ENCODE measurements at regions not wholly inside any gene's neighbourhood (a gene's known extent, or its start where the extent isn't known, plus 50 kb on each side); places are given as distances from the start of the nearest gene placed in this dataset.
A peak's percentile ranks its signal among the peaks of the same experiment; 100 is the strongest.

DNA sequence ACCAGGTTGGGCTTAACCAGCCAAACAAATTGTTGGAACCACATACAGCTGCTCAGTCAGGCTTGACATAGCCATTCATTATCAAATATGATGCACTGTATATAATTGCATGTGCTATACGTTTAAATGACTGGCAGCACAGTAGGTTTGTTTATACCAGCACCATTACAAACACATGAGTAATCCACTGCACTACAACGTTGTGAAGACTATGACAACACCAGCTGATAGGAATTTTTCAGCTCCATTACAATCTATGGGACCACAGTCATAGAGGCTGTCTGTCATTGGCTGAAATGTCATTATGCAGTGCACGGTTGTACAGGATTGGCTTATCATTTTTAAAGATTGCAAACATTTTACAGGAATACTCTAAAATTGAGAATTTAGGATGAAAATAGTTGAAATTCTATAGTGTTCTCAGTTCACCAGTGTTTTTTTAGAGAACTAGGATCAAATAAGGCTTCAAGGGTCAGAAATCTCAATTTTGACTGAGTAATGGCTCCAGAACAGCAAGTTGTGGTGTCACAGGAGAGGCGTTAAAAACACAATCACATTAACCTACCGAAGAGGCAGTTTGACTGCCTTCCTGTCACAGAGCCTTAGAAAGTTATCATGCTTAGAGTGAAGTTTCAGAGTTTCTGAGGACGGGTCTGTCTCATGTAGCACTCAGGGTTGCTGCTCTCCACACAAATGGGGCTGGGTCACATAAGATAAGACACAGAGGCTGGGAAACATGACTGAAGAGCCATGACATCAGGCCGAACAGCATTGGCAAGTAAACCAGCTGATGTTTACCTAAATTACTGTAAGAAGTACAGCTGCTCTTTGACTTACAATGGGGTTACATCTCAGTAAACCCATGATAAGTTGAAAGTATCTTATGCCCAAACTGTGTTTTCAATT is 60.7 kb upstream of the SMLR1 start:
- Histone ChIP-seq H2BK12ac (ENCODE audit: low read length) (no peak overlapping the region), H3K4me1 (ENCODE audit: control insufficient read depth in 1 of 2, insufficient read depth in 2 of 2, low read length in 2 of 2) (no peaks in the 10 kb centered on the region), H3K9ac (ENCODE audit: low read length) (no peak overlapping the region), H3K4ac (ENCODE audit: low read depth, low read length) (no peak overlapping the region), H3K27ac (ENCODE audit: low read depth, low read length) (no peak overlapping the region), H2AK5ac (ENCODE audit: low read length) (no peak overlapping the region), H3K4me3 (ENCODE audit: low read depth, low read length) (no peak overlapping the region), H2BK5ac (ENCODE audit: low read depth, low read length, poor library complexity) (no peak overlapping the region), H3K4me2 (ENCODE audit: low read length) (no peak overlapping the region), H3K79me2 (ENCODE audit: control insufficient read depth, insufficient read depth, low read length, poor library complexity) (no peaks in the 10 kb centered on the region), H3K79me1 (ENCODE audit: low read length) (no peaks in the 10 kb centered on the region), H3K23ac (ENCODE audit: low read length) (no peak overlapping the region), H4K8ac (ENCODE audit: low read depth, low read length) (no peak overlapping the region), H2BK120ac (ENCODE audit: insufficient read depth, low read length, poor library complexity) (peak overlapping the region; percentile 17), H3K18ac (ENCODE audit: low read length) (no peak overlapping the region), H3K27me3 (ENCODE audit: insufficient read depth, low read length) (no peaks in the 10 kb centered on the region), H3K9me3 (ENCODE audit: insufficient read depth, low read depth, low read length) (no peaks in the 10 kb centered on the region), H4K12ac (ENCODE audit: low read depth, low read length) (no peak overlapping the region), H3K14ac (ENCODE audit: low read length) (no peak overlapping the region), H4K91ac (ENCODE audit: low read depth, low read length) (no peak overlapping the region), H2AFZ (ENCODE audit: insufficient read depth, low read length, poor library complexity) (peak overlapping the region; percentile 83), H3K36me3 (ENCODE audit: control insufficient read depth in 1 of 2, insufficient read depth in 2 of 2, low read length in 2 of 2) (no peaks in the 10 kb centered on the region)
- peak; percentile 63 to 90 for DNase-seq
- no CpG with 5 or more reads among the region's 7 CpGs for WGBS (ENCODE audit: extremely low coverage, insufficient coverage, insufficient read length)

DNA sequence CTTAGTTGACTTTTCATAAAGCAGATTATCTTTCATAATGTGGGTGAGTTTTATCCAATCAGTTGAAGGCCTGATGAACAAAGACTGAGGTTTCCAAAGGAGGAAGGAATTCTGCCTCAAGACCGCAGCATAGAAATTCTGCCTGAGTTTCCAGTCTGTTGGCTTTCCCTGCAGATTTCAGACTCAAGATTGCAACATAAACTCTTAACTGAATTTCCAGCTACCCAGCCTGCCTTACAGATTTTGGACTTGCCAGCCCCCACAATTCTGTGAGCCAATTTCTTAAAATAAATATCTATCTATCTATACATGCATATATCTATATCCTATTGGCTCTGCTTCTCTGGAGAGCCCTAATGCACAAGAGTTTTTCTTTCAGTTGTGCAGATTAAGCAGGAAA is 57.3 kb upstream of the SMLR1 start:
- no peaks in the 10 kb centered on the region for H3K4me1 ChIP-seq (ENCODE audit: control insufficient read depth in 1 of 2, insufficient read depth in 2 of 2, low read length in 2 of 2)
- H2BK12ac ChIP-seq (ENCODE audit: low read length): no peak overlapping the region
- no peak overlapping the region for H4K8ac ChIP-seq (ENCODE audit: low read depth, low read length)
- H3K27ac ChIP-seq (ENCODE audit: low read depth, low read length): no peak overlapping the region
- no peak overlapping the region for H2AFZ ChIP-seq (ENCODE audit: insufficient read depth, low read length, poor library complexity)
- no peak overlapping the region for H3K9ac ChIP-seq (ENCODE audit: low read length)
- no peak overlapping the region for H2BK5ac ChIP-seq (ENCODE audit: low read depth, low read length, poor library complexity)
- DNase-seq: no peak
- no CpG with 5 or more reads among the region's 1 CpG for WGBS (ENCODE audit: extremely low coverage, insufficient coverage, insufficient read length)
- no peak overlapping the region for H2BK120ac ChIP-seq (ENCODE audit: insufficient read depth, low read length, poor library complexity)
- H3K23ac ChIP-seq (ENCODE audit: low read length): no peak overlapping the region
- no peak overlapping the region for H3K18ac ChIP-seq (ENCODE audit: low read length)
- no peak overlapping the region for H3K4ac ChIP-seq (ENCODE audit: low read depth, low read length)
- H3K36me3 ChIP-seq (ENCODE audit: control insufficient read depth in 1 of 2, insufficient read depth in 2 of 2, low read length in 2 of 2): no peaks in the 10 kb centered on the region
- no peak overlapping the region for H4K91ac ChIP-seq (ENCODE audit: low read depth, low read length)
- H3K79me2 ChIP-seq (ENCODE audit: control insufficient read depth, insufficient read depth, low read length, poor library complexity): no peaks in the 10 kb centered on the region
- H4K12ac ChIP-seq (ENCODE audit: low read depth, low read length): no peak overlapping the region
- H3K4me2 ChIP-seq (ENCODE audit: low read length): no peak overlapping the region
- H3K14ac ChIP-seq (ENCODE audit: low read length): no peak overlapping the region
- H3K9me3 ChIP-seq (ENCODE audit: insufficient read depth, low read depth, low read length): no peaks in the 10 kb centered on the region
- H3K79me1 ChIP-seq (ENCODE audit: low read length): no peaks in the 10 kb centered on the region
- no peak overlapping the region for H3K4me3 ChIP-seq (ENCODE audit: low read depth, low read length)
- H2AK5ac ChIP-seq (ENCODE audit: low read length): no peak overlapping the region
- no peaks in the 10 kb centered on the region for H3K27me3 ChIP-seq (ENCODE audit: insufficient read depth, low read length)

DNA sequence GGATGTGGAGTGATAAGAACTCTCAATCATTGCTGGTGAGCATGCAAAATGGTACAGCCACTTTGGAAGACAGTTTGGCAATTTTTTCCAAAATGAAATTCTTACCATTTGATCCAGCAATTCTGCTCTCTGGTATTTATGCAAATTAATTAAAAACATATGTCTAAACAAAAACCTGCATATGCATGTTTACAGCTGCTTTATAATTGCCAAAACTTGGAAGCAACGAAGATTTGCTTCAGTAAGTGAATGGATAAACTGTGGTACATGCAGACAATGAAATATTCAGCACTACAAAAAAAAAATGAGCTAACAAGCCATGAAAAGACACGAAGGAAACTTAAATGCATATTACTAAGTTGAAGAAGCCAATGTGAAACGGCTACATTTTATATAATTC is 55.5 kb upstream of the SMLR1 start:
- H3K4me1 ChIP-seq (ENCODE audit: control insufficient read depth in 1 of 2, insufficient read depth in 2 of 2, low read length in 2 of 2): no peaks in the 10 kb centered on the region
- H3K27me3 ChIP-seq (ENCODE audit: insufficient read depth, low read length): no peaks in the 10 kb centered on the region
- no peak overlapping the region for H2BK12ac ChIP-seq (ENCODE audit: low read length)
- WGBS (ENCODE audit: extremely low coverage, insufficient coverage, insufficient read length): no CpG with 5 or more reads among the region's 3 CpGs
- no peak overlapping the region for H4K12ac ChIP-seq (ENCODE audit: low read depth, low read length)
- H3K4me2 ChIP-seq (ENCODE audit: low read length): no peak overlapping the region
- DNase-seq: no peak
- no peak overlapping the region for H3K27ac ChIP-seq (ENCODE audit: low read depth, low read length)
- no peak overlapping the region for H3K14ac ChIP-seq (ENCODE audit: low read length)
- no peaks in the 10 kb centered on the region for H3K79me1 ChIP-seq (ENCODE audit: low read length)
- H3K36me3 ChIP-seq (ENCODE audit: control insufficient read depth in 1 of 2, insufficient read depth in 2 of 2, low read length in 2 of 2): no peaks in the 10 kb centered on the region
- no peak overlapping the region for H2BK120ac ChIP-seq (ENCODE audit: insufficient read depth, low read length, poor library complexity)
- no peak overlapping the region for H3K4ac ChIP-seq (ENCODE audit: low read depth, low read length)
- no peak overlapping the region for H2AFZ ChIP-seq (ENCODE audit: insufficient read depth, low read length, poor library complexity)
- H3K18ac ChIP-seq (ENCODE audit: low read length): no peak overlapping the region
- no peak overlapping the region for H4K8ac ChIP-seq (ENCODE audit: low read depth, low read length)
- H3K23ac ChIP-seq (ENCODE audit: low read length): no peak overlapping the region
- no peak overlapping the region for H3K4me3 ChIP-seq (ENCODE audit: low read depth, low read length)
- H4K91ac ChIP-seq (ENCODE audit: low read depth, low read length): no peak overlapping the region
- H3K79me2 ChIP-seq (ENCODE audit: control insufficient read depth, insufficient read depth, low read length, poor library complexity): no peaks in the 10 kb centered on the region
- no peak overlapping the region for H2AK5ac ChIP-seq (ENCODE audit: low read length)
- no peak overlapping the region for H2BK5ac ChIP-seq (ENCODE audit: low read depth, low read length, poor library complexity)
- no peak overlapping the region for H3K9ac ChIP-seq (ENCODE audit: low read length)
- H3K9me3 ChIP-seq (ENCODE audit: insufficient read depth, low read depth, low read length): no peaks in the 10 kb centered on the region

- Histone ChIP-seq H3K23ac (ENCODE audit: low read length) (no peak overlapping the region), H3K79me2 (ENCODE audit: control insufficient read depth, insufficient read depth, low read length, poor library complexity) (no peaks in the 10 kb centered on the region), H3K79me1 (ENCODE audit: low read length) (no peaks in the 10 kb centered on the region), H3K18ac (ENCODE audit: low read length) (no peak overlapping the region), H3K9me3 (ENCODE audit: insufficient read depth, low read depth, low read length) (no peaks in the 10 kb centered on the region), H4K12ac (ENCODE audit: low read depth, low read length) (no peak overlapping the region), H3K4ac (ENCODE audit: low read depth, low read length) (no peak overlapping the region), H2AK5ac (ENCODE audit: low read length) (no peak overlapping the region), H3K27me3 (ENCODE audit: insufficient read depth, low read length) (no peaks in the 10 kb centered on the region), H3K4me1 (ENCODE audit: control insufficient read depth in 1 of 2, insufficient read depth in 2 of 2, low read length in 2 of 2) (no peaks in the 10 kb centered on the region), H3K14ac (ENCODE audit: low read length) (no peak overlapping the region), H3K27ac (ENCODE audit: low read depth, low read length) (no peak overlapping the region), H3K4me2 (ENCODE audit: low read length) (no peak overlapping the region), H2AFZ (ENCODE audit: insufficient read depth, low read length, poor library complexity) (no peak overlapping the region), H2BK5ac (ENCODE audit: low read depth, low read length, poor library complexity) (no peak overlapping the region), H3K4me3 (ENCODE audit: low read depth, low read length) (no peak overlapping the region), H4K91ac (ENCODE audit: low read depth, low read length) (no peak overlapping the region), H3K36me3 (ENCODE audit: control insufficient read depth in 1 of 2, insufficient read depth in 2 of 2, low read length in 2 of 2) (no peaks in the 10 kb centered on the region), H2BK12ac (ENCODE audit: low read length) (no peak overlapping the region), H2BK120ac (ENCODE audit: insufficient read depth, low read length, poor library complexity) (no peak overlapping the region), H4K8ac (ENCODE audit: low read depth, low read length) (no peak overlapping the region), H3K9ac (ENCODE audit: low read length) (no peak overlapping the region)
- no CpG with 5 or more reads among the region's 3 CpGs for WGBS (ENCODE audit: extremely low coverage, insufficient coverage, insufficient read length)
- DNase-seq: no peak
These were observed 53.3 kb upstream of the SMLR1 start for GRCh38 chr6:130773860-130774259.

Data from trophoblast cell (in vitro differentiated cells and primary cell).